ENCODE measurements at regions not wholly inside any gene's neighbourhood (a gene's known extent, or its start where the extent isn't known, plus 50 kb on each side); places are given as distances from the start of the nearest gene placed in this dataset.

- Histone ChIP-seq H4K20me1 (ENCODE audit: insufficient read depth, low read length) (no peaks in the 10 kb centered on the region), H3K4me3 (ENCODE audit: low read depth, low read length, poor library complexity, severe bottlenecking) (no peak overlapping the region), H3K4me2 (ENCODE audit: low read length) (no peak overlapping the region), H3K9me2 (ENCODE audit: insufficient read depth, low read length) (no peaks in the 10 kb centered on the region), H3K27ac (ENCODE audit: low read depth, low read length, poor library complexity, severe bottlenecking) (no peak overlapping the region), H3K36me3 (ENCODE audit: insufficient read depth, low read length) (no peaks in the 10 kb centered on the region), H2AFZ (ENCODE audit: low read length) (no peak overlapping the region), H3K79me2 (ENCODE audit: insufficient read depth, low read depth, low read length) (no peaks in the 10 kb centered on the region), H3K9me3 (ENCODE audit: low read length) (no peaks in the 10 kb centered on the region), H3K4me1 (ENCODE audit: insufficient read depth, low read length, poor library complexity, severe bottlenecking) (peaks cover 9% of the 10 kb centered on the region)
- CTCF ChIA-PET (ENCODE audit: unreplicated experiment) = no interaction called here
- intact Hi-C loops (cut with micrococcal nuclease; ENCODE audit: unreplicated experiment) = no loop called here
- POLR2A ChIA-PET = interaction anchor here (0.6 kb wide), 2 partner anchors 35 to 1597 kb away, joined by 3 to 4 read pairs; no protein-coding TSS in a partner anchor
- no peak for TF ChIP-seq EZH2phosphoT487 (IDR thresholded peaks at IDR 0.05; ENCODE audit: borderline replicate concordance, low read depth, low read length)
- TF ChIP-seq CTCF (conservative IDR thresholded peaks at IDR 0.05; ENCODE audit: low read length) = no peak
- no peak for DNase-seq (ENCODE audit: low spot score)
- BruUV-seq (replicated peaks) = no TSS peak
Measured at GRCh38 chr6:146874278-146875018, 275.7 kb downstream of the ADGB start.

- TF ChIP-seq EZH2phosphoT487 (IDR thresholded peaks at IDR 0.05; ENCODE audit: borderline replicate concordance, low read depth, low read length) = no peak
- no peak for TF ChIP-seq CTCF (conservative IDR thresholded peaks at IDR 0.05; ENCODE audit: low read length)
- no TSS peak for BruUV-seq (replicated peaks)
- Histone ChIP-seq H3K36me3 (ENCODE audit: insufficient read depth, low read length) (no peaks in the 10 kb centered on the region), H3K79me2 (ENCODE audit: insufficient read depth, low read depth, low read length) (no peaks in the 10 kb centered on the region), H3K4me2 (ENCODE audit: low read length) (no peak overlapping the region), H2AFZ (ENCODE audit: low read length) (no peak overlapping the region), H3K27ac (ENCODE audit: low read depth, low read length, poor library complexity, severe bottlenecking) (no peak overlapping the region), H3K4me3 (ENCODE audit: low read depth, low read length, poor library complexity, severe bottlenecking) (no peak overlapping the region), H3K9me2 (ENCODE audit: insufficient read depth, low read length) (no peaks in the 10 kb centered on the region), H3K9me3 (ENCODE audit: low read length) (no peaks in the 10 kb centered on the region), H3K4me1 (ENCODE audit: insufficient read depth, low read length, poor library complexity, severe bottlenecking) (peaks cover 9% of the 10 kb centered on the region), H4K20me1 (ENCODE audit: insufficient read depth, low read length) (no peaks in the 10 kb centered on the region)
- intact Hi-C loops (cut with micrococcal nuclease; ENCODE audit: unreplicated experiment) = no loop called here
- ChIA-PET CTCF (ENCODE audit: unreplicated experiment) (no interaction called here), POLR2A (no interaction called here)
- no peak for DNase-seq (ENCODE audit: low spot score)
Measured at GRCh38 chr6:146875927-146876270, 277.1 kb downstream of the ADGB start.
